ENCODE measurements at regions not wholly inside any gene's neighbourhood (a gene's known extent, or its start where the extent isn't known, plus 50 kb on each side); places are given as distances from the start of the nearest gene placed in this dataset.

DNA sequence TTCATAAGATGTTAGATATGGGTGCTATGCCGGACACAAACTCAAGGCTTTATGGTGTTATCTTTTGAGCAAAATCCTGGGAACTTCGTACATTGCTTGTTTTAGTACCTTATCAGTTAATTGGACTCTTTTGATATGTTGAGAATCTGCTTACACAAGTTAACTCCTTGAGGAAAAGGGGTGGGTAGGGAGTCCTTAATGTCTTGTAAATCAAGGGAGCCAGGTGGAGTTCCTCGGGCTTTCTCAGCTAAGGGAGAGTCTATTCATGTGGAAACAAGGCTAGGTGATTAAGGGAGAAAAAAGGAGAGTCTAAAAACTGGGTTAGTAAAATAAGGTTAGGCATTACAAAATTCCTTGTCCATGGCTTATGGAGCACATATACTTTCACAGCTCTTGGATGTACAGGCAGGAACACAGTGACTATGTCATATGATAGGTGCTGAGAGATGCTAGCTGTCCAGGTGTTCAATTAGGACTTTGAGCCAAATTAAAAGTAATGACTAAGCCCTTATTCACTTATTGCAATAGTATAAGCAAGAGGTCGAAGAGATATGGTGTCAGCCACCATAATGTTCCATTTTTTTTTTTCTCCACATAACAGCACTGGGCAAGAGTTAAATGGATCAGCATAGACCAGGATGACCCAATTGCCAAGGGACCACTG is 59.5 kb upstream of the DYNAP start:
- DNase-seq (ENCODE audit: low read depth, low spot score): no peak

DNA sequence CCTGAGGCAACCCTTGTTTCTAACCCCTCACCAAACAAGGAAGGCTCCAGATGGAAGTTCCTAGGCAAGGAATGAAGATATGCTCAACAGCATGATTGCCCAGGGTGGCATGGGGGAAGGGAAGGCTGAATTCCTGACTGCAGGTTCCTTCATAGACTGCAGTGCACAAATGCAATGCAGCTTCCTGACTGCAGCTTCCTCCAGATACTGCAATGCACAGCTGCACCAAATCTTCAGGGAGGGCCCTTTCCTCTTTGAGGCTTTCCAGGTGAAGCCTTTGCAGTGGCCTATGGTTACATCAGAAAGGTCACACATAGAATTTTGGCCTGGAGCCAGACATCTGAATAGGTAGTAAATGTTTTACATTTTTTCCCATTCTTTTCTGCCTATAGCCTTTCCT is 58.8 kb upstream of the DYNAP start:
- DNase-seq (ENCODE audit: low read depth, low spot score): no peak

DNA sequence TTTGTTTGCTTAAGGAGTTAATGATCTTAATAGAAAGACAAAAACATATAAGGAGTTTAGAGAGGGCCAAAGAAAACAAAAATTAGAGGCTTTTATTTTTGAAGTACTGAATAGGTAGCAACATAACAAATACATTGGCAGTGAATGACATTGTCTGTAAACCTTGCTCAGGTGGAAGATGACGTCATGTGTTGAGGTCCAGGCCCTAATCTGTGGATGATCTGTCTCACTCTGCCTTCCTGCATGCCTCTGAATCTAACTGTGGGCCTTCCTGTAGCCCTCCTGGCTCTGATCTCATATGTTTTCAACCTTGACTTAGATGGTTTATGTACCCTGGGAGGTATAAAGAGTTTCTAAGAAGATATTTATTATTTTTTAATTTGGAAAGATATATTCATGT is 58.1 kb upstream of the DYNAP start:
- DNase-seq (ENCODE audit: low read depth, low spot score): no peak
